HG03432 (cell line): ENCODE measurements at regions not wholly inside any gene's neighbourhood (a gene's known extent, or its start where the extent isn't known, plus 50 kb on each side); places are given as distances from the start of the nearest gene placed in this dataset.

Experiments
- ATAC-seq: cut with Tn5 transposase; IDR thresholded peaks from one replicate; pipeline ENCODE4 v1.9.1; 2021; ENCODE audit warnings: mild to moderate bottlenecking, moderate library complexity; ENCODE audit not compliant: unreplicated experiment

DNA sequence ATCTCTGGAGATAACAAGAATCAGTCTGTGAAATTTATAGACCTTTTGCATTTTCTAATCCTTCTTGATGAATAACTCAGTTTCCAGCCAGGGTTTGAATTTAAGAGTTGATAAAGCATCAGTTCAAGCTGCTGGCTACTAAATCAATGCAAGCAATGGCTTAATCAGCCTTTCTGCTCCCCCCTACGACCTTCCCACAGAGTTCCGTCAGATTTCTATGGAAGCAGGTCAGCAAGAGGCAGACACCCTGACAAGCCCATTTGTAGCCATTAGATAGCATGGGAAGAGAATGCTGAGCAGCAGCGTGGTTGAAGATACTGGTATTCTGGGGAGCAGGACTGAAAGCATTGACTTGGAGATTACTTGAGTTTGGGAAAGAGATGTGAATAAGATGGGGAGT lies 868.1 kb downstream of the KCNJ2 start:
- ATAC-seq = no peak

DNA sequence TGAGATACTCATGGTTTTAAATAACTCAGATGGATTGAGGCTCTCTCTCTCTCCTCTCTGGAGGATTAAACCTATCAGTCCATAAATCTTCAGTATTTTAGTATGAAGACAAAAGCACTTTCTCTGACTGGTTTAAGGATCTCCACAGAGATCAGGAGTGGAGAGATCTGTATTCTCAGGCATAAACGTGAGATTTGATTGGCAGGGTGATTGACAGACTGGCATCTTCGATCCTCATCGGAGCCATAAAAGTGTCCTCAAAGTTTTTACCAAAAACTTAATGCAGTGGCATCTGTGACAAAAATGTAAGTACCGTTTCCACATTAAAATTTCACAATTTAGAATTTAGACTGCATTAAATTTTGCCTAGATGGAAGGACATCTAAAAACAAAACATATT lies 870.1 kb downstream of the KCNJ2 start:
- no peak for ATAC-seq

- ATAC-seq = no peak
These were observed 883.6 kb downstream of the KCNJ2 start for GRCh38 chr17:71052971-71053370.

DNA sequence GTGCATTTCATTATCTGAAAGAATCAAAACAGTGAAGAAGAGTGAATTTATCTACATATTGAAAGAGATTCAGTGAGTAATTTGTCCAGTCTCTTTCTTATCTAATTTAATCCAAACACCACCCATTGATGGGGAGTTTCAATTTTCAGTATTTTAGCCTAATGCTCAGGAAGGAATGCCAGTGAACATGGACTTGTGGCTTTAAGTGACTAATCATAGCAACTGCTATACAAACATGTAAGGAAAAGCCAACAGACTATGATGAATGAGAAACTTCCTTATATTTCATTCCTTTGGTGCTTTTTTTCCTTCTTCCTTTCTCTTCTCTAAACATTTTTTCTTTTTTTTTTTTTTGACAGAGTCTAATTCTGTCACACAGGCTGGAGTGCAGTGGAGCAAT lies 885.8 kb downstream of the KCNJ2 start:
- ATAC-seq = no peak

DNA sequence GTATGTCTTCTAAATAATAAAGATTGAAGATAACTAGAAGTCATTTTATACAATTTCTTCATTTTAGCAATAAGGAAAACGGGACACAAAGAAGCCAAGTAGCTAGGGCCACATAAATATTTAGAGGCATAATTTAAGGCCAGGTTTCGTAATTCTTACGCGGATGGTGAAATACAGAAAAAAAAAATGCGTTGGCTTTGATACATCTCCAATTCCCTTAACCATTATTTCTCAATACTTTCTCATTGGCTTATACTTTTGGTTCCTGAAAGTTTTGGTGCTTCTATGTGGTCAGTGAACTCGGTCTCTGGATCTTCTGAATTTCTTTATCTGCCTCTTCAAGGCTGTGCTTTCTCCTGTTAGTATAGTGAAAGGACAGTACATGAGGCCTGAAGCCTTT lies 888.1 kb downstream of the KCNJ2 start:
- ATAC-seq = no peak

DNA sequence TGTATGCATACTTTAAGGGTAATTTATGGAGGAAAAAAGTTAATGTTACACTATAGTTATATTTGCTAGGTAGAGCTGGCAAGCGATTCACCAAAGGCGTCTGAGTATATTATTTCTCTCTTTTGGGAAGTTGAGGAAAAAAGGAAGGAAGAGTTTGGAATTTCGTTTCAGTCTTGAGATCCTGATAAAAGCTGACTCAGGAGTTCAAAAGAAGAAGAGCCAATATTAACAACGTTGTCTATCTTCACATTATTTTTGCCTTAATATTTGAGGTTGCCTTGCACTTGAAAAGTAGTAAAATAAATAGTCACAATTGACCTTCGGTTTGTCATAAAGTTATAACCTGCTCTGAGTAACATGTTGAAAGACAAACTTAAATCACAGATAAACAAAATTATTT lies 888.6 kb downstream of the KCNJ2 start:
- no peak for ATAC-seq

- no peak for ATAC-seq
These were observed 893.8 kb downstream of the KCNJ2 start for GRCh38 chr17:71063127-71063526.

DNA sequence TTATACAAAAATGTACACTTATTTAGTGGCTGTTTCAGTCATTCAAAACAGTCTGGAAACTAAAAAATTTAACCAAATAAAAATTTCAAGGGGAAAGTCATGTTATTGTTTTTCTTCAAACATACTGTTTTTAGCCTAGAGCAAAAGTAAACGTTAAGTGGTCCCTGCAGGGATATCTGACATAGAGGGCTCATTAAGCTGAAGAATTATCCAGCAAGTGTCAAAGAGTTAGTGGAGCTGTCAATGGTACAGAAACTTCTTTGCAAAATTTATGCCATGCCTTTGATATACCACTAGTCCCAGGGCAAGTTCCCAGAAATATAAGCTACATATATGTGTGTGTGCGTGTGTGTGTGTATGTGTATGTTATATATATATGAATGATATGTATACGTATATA lies 894.2 kb downstream of the KCNJ2 start:
- ATAC-seq = no peak

GRCh38 chr17:71067669-71068407 lies 898.5 kb downstream of the KCNJ2 start:
- no peak for ATAC-seq

DNA sequence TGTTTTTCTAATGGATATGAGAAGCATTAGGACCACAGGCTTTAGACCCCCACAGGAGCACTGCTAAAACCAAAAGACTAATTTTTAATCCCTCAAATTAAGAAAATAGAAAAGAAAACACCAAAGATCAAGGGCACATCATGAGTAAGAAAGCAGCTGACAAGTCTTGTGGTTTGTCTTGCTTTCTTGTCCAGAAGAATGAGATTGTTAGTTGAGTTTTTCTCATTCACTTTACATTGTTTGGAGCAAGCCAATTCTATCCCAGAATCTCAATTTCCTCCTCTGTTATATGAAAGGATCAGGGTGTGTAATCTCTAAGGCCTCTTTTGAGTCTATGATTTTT lies 899.0 kb downstream of the KCNJ2 start:
- ATAC-seq = no peak

GRCh38 chr17:71071041-71071440 lies 901.7 kb downstream of the KCNJ2 start:
- no peak for ATAC-seq

- no peak for ATAC-seq
These were observed 902.5 kb downstream of the KCNJ2 start for GRCh38 chr17:71071837-71072236.

GRCh38 chr17:71080937-71081336 lies 911.6 kb downstream of the KCNJ2 start:
- no peak for ATAC-seq

- ATAC-seq = no peak
These were observed 912.3 kb downstream of the KCNJ2 start for GRCh38 chr17:71081666-71082065.

DNA sequence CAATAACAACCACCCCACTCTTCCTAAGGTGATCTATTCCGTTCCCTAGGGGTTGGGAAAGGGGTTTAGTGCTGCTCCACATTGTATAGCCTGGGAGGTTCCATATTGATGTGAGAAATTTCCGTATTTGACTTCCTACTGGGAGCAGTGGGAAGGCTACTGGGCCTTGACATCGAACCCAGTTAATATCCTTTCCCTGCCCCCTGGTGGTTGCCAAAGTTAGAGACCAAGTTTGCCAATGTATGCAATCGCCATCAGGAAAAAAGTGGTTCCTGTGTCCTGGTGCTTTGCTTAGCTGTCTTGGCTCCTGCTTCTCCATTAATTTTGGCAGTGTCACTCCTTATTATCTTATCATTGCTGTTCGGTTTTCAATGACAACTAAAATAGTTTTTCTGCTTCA lies 914.9 kb downstream of the KCNJ2 start:
- no peak for ATAC-seq

DNA sequence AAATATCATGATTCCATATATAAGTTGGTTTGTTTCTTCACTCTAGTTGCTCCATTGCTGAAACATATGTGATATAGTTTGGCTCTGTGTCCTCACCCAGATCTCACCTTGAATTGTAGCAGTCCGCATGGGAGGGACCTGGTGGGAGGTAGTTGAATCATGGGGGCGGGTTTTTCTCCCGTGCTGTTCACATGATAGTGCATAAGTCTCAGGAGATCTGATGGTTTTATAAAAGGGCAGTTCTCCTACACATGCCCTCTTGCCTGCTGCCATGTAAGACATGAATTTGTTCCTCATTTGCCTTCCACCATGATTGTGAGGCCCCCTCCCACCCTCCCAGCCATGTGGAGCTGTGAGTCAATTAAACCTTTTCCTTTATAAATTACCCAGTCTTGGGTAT lies 915.5 kb downstream of the KCNJ2 start:
- ATAC-seq = no peak

DNA sequence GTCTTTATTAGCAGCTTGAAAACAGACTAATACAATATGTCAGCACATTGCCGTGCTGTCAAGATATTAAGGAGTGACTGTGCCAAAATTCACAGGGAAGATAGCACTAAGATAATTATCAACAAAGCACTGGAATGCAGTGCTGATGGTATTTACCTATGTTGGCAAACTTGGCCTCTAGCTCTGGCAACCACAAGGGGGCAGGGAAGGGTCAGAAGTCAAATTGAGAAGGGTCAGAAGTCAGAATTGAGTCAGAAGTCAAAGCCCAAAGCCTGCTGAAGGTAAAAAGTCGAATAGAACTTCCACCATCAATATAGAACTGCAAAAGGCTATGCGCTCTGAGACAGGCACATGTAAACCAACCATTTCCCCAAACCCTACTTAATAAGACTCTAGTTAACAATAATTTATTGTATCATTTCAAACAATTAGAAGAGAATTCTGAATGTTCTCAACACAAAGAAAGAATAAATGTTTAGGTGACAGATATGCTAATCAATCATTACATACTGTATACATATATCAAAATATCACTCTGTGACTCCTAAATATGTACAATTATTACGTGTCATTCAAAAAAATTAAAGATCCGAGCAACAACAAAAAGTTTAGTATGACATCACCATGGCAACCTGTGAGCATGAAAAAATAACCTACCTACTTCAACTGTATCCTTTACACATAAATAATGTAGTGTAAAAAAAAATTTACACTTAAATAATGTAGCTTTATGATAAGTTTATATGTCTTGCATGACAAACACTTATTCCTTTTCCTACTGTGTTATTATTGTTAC lies 916.1 kb downstream of the KCNJ2 start:
- ATAC-seq = no peak

GRCh38 chr17:71089431-71089830 lies 920.1 kb downstream of the KCNJ2 start:
- ATAC-seq = no peak

GRCh38 chr17:71098071-71098470 lies 928.7 kb downstream of the KCNJ2 start:
- no peak for ATAC-seq

DNA sequence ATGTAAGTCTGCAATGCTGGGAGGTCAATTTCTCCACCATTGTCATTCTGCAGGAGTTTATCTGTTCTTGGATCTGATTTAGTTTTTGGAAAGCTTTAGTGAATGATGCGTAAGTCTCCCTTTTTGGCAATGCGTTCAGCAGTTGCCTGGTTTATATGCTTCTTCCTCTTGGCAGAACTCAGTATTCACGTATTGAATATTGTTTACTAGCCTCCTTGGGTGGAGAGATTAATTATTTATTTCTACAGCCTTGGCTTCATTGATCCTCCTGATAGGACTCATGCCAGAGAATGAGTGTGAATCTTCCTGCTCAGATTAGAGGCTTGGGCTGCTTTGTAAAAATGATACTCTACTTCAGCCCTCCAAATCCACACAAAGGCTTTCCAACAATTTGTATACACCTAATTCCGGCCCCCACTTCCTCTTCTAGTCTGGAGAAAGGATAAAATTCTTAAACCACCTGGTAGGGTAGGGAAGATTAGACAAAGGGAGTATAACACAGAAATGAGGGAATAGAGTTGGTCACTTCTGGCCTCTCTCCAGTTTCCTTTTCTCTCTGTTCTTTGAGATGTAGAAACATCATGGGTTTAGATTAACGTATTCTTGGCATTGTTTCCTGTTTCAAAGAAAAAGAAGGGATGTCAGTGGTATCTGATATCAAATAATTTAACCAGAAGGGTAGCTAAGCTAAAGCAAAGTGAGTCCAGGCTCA lies 929.8 kb downstream of the KCNJ2 start:
- no peak for ATAC-seq

DNA sequence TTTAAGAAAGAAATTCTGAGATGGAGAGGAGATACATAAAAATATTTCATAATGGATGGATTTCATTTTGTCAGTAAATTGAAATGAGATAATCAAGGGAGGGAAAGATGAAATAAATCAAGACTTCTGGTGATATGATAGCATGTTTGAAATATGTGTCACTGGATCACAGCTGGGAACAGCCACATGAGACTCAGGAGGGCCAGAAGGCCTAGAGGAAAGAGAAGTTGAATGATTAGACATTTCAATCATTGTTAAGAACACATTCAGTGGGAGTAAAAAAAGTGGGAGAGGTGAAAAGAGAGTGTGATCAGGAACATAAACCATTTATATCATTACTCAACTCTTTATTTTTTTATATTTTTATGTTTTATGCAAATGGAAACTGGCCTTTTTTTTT lies 933.4 kb downstream of the KCNJ2 start:
- no peak for ATAC-seq

GRCh38 chr17:71104225-71104624 lies 934.9 kb downstream of the KCNJ2 start:
- no peak for ATAC-seq
